Renal pelvis (tissue), 1 donor: ENCODE measurements at regions not wholly inside any gene's neighbourhood (a gene's known extent, or its start where the extent isn't known, plus 50 kb on each side); places are given as distances from the start of the nearest gene placed in this dataset.
"Not testable (repeated sequence)": the region's sequence is repeated elsewhere in the genome, so short reads cannot be mapped to it uniquely, and the experiment has no call there.

Source experiments
- DNase-seq: peaks from one replicate; pipeline ENCODE4 v3.0.0-alpha.2; 2013

- DNase-seq, result no peak
Measured at GRCh38 chr14:106029959-106030358, 503.6 kb downstream of the TMEM121 start.

- DNase-seq, result no peak
Measured at GRCh38 chr14:106037380-106037779, 511.0 kb downstream of the TMEM121 start.

- no peak for DNase-seq
Measured at GRCh38 chr14:106038263-106038662, 511.9 kb downstream of the TMEM121 start.

- DNase-seq, result no peak
Measured at GRCh38 chr14:106039400-106039799, 513.0 kb downstream of the TMEM121 start.

- DNase-seq, result no peak
Measured at GRCh38 chr14:106044515-106044914, 518.1 kb downstream of the TMEM121 start.

- DNase-seq, result no peak
Measured at GRCh38 chr14:106044949-106045596, 518.7 kb downstream of the TMEM121 start.

GRCh38 chr14:106051796-106052195 is 525.4 kb downstream of the TMEM121 start:
- DNase-seq, result no peak

- no peak for DNase-seq
Measured at GRCh38 chr14:106055289-106055688, 528.9 kb downstream of the TMEM121 start.

- no peak for DNase-seq
Measured at GRCh38 chr14:106058342-106058741, 532.0 kb downstream of the TMEM121 start.

GRCh38 chr14:106060276-106060975 is 534.0 kb downstream of the TMEM121 start:
- no peak for DNase-seq

GRCh38 chr14:106061877-106062500 is 535.6 kb downstream of the TMEM121 start:
- not testable (repeated sequence) for DNase-seq

GRCh38 chr14:106062502-106063272 is 536.3 kb downstream of the TMEM121 start:
- no peak for DNase-seq

- DNase-seq, result no peak
Measured at GRCh38 chr14:106067935-106068334, 541.6 kb downstream of the TMEM121 start.

GRCh38 chr14:106069804-106070625 is 543.6 kb downstream of the TMEM121 start:
- no peak for DNase-seq

- no peak for DNase-seq
Measured at GRCh38 chr14:106080922-106081321, 554.5 kb downstream of the TMEM121 start.

GRCh38 chr14:106081721-106082120 is 555.3 kb downstream of the TMEM121 start:
- not testable (repeated sequence) for DNase-seq

- DNase-seq, result no peak
Measured at GRCh38 chr14:106083082-106083481, 556.7 kb downstream of the TMEM121 start.

GRCh38 chr14:106087837-106088236 is 561.5 kb downstream of the TMEM121 start:
- no peak for DNase-seq

- not testable (repeated sequence) for DNase-seq
Measured at GRCh38 chr14:106088860-106089259, 562.5 kb downstream of the TMEM121 start.

GRCh38 chr14:106094654-106095189 is 568.3 kb downstream of the TMEM121 start:
- DNase-seq, result no peak

GRCh38 chr14:106107703-106108102 is 581.3 kb downstream of the TMEM121 start:
- DNase-seq, result no peak
